Suprapubic skin (tissue), 4 donors: ENCODE measurements at regions not wholly inside any gene's neighbourhood (a gene's known extent, or its start where the extent isn't known, plus 50 kb on each side); places are given as distances from the start of the nearest gene placed in this dataset.

Experiments used
- CTCF ChIP-seq, 2 donors: fragments of 200-600 bp in 1 of 2; fragments of 450-650 bp in 1 of 2; sonication (generic) in 1 of 2; IDR thresholded peaks; one replicate each; pipeline ENCODE4 v1.5.1; 2016 to 2019; ENCODE audit warnings: antibody characterized with exemption in 2 of 2, mild to moderate bottlenecking in 1 of 2, moderate library complexity in 1 of 2
- EP300 ChIP-seq: sonication (generic); formaldehyde crosslinking; IDR thresholded peaks from one replicate; pipeline ENCODE4 v1.6.1; 2017; ENCODE audit warnings: antibody characterized with exemption
- POLR2A ChIP-seq, 2 donors: fragments of 450-650 bp; IDR thresholded peaks; one replicate each; pipeline ENCODE4 v1.6.1; 2017; ENCODE audit warnings: antibody characterized with exemption in 2 of 2, mild to moderate bottlenecking in 2 of 2, moderate library complexity in 2 of 2
- POLR2AphosphoS5 ChIP-seq, 3 donors: sonication (generic); formaldehyde crosslinking; IDR thresholded peaks; one replicate each; pipeline ENCODE4 v1.6.1; 2017; ENCODE audit warnings: antibody characterized with exemption in 3 of 3

- TF ChIP-seq CTCF (IDR thresholded peaks at IDR 0.05) (no peak), POLR2A (IDR thresholded peaks at IDR 0.05) (no peak), POLR2AphosphoS5 (IDR thresholded peaks at IDR 0.05) (no peak), EP300 (no peak)
Observed at GRCh38 chr5:10140195-10140973, 109.3 kb downstream of the ATPSCKMT start.
